GM21423 (cell line): ENCODE measurements at regions not wholly inside any gene's neighbourhood (a gene's known extent, or its start where the extent isn't known, plus 50 kb on each side); places are given as distances from the start of the nearest gene placed in this dataset.
"Not testable (repeated sequence)": the region's sequence is repeated elsewhere in the genome, so short reads cannot be mapped to it uniquely, and the experiment has no call there.

Source experiments
- ATAC-seq: cut with Tn5 transposase; IDR thresholded peaks from one replicate; pipeline ENCODE4 v1.9.1; 2021; ENCODE audit warnings: mild to moderate bottlenecking, moderate library complexity; ENCODE audit not compliant: unreplicated experiment

- no peak for ATAC-seq
Observed at GRCh38 chr1:58966103-58966916, 182.5 kb upstream of the JUN start.

DNA sequence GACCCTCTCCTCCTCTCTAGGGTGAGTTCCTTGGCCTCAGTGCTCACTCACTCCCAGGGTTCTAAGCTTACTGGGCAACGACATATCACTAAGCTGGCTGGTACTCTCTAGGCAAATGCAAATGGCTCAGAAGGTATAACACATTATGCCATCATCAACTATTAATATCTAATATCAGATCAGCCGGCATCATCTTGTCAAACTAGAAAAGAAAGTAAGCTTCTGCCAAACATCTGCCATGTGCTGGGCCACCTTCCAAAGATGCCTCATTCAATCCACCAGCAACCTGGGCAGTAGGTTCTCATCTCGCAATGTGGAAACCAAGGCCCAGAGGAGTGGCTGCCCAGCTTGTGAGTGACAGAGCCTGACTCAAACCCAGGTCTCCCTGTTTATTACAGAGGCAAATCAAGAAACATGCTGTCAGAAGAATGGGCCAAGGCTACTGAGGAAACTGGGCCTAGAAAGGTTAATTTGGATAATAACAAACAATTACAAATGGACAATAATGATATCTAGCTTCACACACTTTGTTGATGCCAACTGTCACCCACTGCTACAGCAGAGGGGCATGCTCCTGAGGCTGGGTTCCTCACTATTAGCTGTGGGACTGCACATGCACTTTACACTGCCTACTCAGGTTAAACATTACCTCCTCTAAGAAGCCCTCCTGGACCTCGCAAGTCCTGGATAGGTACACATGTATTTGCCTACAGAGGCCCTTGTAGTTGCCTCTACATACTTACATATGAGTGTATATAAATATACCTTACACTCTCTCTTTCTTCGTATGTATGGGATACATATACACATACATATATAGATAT lies 183.3 kb upstream of the JUN start:
- ATAC-seq: no peak

- ATAC-seq: peak; percentile 86
Observed at GRCh38 chr1:58968360-58968952, 184.6 kb upstream of the JUN start.

GRCh38 chr1:58969176-58969575 lies 185.3 kb upstream of the JUN start:
- ATAC-seq: not testable (repeated sequence)

DNA sequence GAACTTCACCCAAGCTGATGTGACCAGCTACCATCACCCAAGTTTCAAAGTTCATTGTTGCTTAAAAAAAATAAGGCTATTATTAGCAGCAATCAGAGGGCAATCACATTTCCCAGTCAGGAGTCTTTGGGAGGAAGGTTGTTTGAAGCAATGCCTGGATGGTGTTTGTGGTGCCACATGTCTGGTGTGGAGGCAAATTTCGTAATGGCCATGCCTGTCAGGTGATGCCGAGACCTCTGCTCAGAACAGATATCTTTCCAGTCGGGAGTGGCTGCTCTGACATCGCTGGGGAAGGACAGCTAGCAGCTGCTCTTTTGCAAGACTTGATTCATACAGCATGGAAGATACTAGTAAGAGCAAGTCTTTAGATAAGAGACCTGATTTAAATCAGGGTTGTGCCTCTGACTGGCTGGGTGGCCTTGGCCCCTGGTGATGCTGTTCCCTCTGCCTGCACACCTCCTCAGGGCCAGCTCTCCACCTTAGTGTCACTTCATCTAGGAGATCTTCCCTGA lies 187.8 kb upstream of the JUN start:
- ATAC-seq: no peak

- ATAC-seq: no peak
Observed at GRCh38 chr1:58975888-58976287, 192.0 kb upstream of the JUN start.

GRCh38 chr1:58976294-58976693 lies 192.4 kb upstream of the JUN start:
- ATAC-seq: no peak

- no peak for ATAC-seq
Observed at GRCh38 chr1:58977598-58977997, 193.8 kb upstream of the JUN start.

DNA sequence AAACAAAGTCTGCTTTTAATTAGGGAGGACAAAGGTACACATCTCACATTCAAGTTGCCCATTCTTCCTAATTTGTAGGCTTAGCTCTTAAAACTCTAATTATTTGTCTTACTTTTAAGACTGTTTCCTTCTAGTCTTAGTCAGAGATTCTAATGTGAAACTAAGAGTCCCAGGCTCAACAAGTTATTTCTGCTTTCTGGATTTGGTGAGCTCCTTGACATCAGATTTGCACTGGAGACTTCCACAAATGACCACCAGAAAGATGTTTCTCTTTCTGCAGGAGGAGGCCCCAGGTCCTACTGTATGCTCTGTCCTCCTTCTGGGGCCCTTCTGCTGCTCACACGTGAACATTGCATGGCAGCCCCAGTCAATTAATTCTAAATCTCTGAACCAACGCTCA lies 194.2 kb upstream of the JUN start:
- ATAC-seq: no peak

DNA sequence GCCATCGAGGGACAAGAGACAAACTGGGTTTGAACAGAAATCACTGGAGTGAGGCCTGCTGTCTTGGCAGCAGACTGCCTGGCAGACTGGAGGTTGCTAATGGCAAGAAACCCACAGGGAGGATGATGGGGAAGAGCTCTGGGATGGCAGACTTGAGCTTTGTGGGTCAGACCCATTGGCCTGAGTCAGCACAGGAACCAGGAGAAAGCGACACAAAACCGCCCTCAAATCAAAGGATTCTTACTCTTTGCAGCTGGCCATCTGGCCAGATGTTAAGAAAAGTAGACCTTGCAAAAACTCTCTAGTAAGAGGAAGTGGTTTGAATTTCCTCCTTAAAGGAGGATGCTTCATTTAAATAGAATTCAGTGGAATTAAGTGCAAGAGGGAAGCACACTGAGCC lies 195.2 kb upstream of the JUN start:
- no peak for ATAC-seq

- ATAC-seq: no peak
Observed at GRCh38 chr1:58979677-58980076, 195.8 kb upstream of the JUN start.

DNA sequence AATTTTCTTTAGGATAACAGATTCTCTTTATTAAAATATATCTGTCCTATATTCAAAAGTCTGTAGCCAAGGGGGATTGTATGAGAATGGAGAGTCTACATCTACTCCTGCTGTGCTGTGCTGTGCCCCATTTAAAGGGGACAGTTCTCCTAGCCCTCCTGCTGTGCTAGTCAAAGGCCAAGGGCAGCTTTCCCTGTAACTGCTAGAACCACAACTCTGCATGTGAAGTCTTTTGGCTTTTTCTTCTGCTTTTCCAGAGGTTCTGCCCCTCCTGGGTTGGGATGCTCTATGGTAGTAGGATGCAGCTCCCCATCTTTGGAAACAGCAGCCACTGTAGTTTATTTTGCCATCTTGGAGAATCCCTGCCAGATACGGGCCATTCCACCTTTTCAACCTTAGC lies 197.5 kb upstream of the JUN start:
- no peak for ATAC-seq

GRCh38 chr1:58982259-58982998 lies 198.6 kb upstream of the JUN start:
- no peak for ATAC-seq

GRCh38 chr1:58983162-58983561 lies 199.3 kb upstream of the JUN start:
- ATAC-seq: no peak

GRCh38 chr1:58983633-58984245 lies 199.9 kb upstream of the JUN start:
- ATAC-seq: no peak

DNA sequence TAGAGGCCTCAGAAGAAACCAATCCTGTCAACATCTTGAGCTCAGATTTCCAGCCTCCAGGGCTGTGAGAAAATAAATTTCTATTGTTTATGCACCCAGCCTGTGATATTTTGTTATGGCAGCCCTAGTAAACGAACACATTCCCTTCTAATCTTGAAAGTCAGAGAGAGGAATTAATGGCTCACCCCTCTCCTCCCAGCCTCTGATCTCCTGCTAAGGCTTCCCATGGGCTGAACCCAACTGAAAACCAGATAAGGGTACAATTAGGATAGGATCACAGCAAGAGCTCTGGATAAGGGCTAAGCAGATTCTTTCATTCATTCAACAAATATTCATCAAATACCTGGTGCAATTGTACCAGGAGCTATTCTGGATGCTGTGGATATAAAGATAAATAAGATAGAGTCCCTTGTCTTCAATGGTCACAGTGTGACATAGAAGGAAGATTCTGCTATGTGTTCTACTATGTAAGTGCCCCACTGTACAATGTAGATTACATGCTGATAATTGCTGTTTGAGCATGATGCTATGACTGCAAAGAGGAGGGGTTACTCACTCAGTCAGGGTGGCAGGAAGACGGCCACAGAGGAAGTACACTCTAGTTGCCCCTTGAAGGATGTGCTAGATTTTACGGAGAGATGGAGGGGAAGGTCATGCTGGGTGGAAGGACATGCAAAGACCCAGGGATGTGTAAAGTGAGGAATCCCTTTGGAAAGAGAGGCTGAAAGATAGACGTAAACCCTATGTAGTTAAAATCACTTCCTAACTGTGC lies 203.3 kb upstream of the JUN start:
- ATAC-seq: no peak

DNA sequence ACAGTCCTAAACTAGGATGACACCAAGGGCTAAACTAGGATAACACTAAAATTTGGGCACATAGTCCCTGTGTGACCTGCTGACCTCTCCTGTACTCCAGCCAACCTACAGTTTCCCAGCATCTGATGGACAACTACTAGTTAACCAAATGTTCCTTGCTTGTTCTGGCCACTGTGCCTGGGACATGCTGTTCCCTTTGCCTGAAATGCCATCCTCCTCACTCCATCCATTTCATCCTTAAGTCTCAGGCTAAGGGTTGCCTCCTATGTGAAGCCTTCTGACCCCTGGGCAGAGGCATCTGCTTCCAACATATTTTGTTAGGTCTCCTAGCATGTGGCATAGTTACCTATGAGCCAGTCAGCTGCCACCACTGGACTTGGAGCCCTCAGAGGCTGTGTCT lies 204.9 kb upstream of the JUN start:
- ATAC-seq: no peak

DNA sequence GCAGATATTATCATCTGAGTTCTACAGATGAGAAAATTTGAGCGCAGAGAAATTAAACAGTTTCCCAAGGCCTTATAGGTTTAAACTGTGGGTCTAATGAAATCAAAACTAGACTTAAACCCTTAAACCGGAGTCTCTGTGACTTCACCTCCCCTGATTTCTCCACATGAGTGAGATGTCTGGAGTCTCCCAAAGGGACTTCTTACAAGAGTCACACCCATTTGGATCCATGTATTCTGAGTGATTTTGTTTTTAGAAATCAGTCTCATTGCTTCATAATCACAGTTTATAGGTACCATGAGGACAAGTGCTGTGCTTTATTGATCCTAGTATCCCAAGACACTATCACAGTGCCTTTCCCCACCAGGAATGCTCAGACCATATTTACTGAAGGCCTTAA lies 206.0 kb upstream of the JUN start:
- no peak for ATAC-seq

GRCh38 chr1:58991305-58991704 lies 207.5 kb upstream of the JUN start:
- no peak for ATAC-seq

GRCh38 chr1:58992643-58993042 lies 208.8 kb upstream of the JUN start:
- ATAC-seq: no peak
